ENCODE measurements at regions not wholly inside any gene's neighbourhood (a gene's known extent, or its start where the extent isn't known, plus 50 kb on each side); places are given as distances from the start of the nearest gene placed in this dataset.

DNA sequence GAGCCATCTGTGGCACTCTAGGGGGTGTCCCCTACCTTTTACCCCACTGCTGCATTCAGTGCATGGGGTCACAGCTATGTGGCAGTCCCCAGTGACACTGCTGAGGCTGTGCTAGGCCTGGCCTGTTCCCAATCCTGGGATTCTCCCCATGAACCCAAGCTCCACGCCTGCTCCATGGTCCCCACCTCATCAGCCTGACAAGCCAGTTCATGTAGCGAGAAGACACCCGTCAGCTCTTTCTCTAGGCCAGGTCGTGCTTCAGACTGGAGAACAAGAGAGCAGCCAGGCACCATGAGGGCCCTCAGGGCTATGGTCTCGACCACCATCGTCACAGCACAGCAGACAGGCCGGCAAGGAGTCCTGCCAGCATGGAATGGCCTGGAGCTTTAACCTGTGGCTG, 72.8 kb upstream of the PRR20G start:
- Histone ChIP-seq H3K27ac (no peak overlapping the region), H3K4me3 (no peak overlapping the region), H3K27me3 (replicated peaks; ENCODE audit: insufficient read depth) (no peaks in the 10 kb centered on the region), H3K9me3 (peaks cover 4% of the 10 kb centered on the region), H3K4me1 (ENCODE audit: control insufficient read depth in 1 of 2, low read depth in 2 of 2) (no peaks in the 10 kb centered on the region), H3K36me3 (no peaks in the 10 kb centered on the region)
- TF ChIP-seq, protein P1, sequence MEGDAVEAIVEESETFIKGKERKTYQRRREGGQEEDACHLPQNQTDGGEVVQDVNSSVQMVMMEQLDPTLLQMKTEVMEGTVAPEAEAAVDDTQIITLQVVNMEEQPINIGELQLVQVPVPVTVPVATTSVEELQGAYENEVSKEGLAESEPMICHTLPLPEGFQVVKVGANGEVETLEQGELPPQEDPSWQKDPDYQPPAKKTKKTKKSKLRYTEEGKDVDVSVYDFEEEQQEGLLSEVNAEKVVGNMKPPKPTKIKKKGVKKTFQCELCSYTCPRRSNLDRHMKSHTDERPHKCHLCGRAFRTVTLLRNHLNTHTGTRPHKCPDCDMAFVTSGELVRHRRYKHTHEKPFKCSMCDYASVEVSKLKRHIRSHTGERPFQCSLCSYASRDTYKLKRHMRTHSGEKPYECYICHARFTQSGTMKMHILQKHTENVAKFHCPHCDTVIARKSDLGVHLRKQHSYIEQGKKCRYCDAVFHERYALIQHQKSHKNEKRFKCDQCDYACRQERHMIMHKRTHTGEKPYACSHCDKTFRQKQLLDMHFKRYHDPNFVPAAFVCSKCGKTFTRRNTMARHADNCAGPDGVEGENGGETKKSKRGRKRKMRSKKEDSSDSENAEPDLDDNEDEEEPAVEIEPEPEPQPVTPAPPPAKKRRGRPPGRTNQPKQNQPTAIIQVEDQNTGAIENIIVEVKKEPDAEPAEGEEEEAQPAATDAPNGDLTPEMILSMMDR (IDR thresholded peaks at IDR 0.05): no peak
- no peak for DNase-seq (ENCODE audit: low spot score)
- ATAC-seq (ENCODE audit: insufficient number of reproducible peaks, low FRiP score, low read depth): no peak

DNA sequence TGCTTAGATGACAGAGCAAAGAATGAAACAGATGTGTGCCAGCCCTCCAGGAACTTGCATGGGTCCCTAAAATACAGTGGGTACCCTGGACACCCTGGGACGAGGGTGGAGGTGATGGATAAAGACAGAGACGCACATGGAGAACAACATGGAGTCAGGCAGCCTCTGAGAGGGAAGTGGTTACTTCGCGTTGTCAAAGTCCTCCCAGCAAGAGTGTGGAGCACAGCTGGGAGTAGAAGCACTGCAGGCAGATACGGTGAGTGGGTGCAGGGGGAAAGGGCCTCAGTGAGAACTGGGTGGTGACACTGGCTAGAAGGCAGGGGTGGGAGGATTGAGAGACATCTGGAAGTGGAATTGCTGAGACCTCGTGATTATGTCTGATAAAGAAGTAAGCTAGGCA, 70.8 kb upstream of the PRR20G start:
- DNase-seq (ENCODE audit: low spot score) (no peak), ATAC-seq (ENCODE audit: insufficient number of reproducible peaks, low FRiP score, low read depth) (no peak)
- Histone ChIP-seq H3K27me3 (replicated peaks; ENCODE audit: insufficient read depth) (no peaks in the 10 kb centered on the region), H3K36me3 (no peaks in the 10 kb centered on the region), H3K4me3 (no peak overlapping the region), H3K9me3 (peaks cover 4% of the 10 kb centered on the region), H3K4me1 (ENCODE audit: control insufficient read depth in 1 of 2, low read depth in 2 of 2) (no peaks in the 10 kb centered on the region), H3K27ac (no peak overlapping the region)
- TF ChIP-seq, protein P1 (IDR thresholded peaks at IDR 0.05): no peak

DNA sequence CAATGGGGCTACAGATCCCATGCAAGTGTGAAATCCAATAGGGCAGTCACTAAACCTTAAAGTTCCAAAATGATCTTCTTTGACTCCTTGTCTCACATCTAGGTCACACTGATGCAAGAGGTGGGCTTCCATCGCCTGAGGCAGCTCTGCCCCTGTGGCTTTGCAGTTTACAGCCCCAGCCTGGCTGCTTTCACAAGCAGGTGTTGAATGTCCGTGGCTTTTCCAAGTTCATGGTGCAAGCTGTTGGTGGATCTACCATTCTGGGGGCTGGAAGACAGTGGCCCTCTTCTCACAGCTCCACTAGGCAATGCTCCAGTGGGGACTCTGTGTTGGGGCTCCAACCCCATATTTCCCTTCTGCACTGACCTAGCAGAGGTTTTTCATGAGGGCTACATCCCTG, 68.5 kb upstream of the PRR20G start:
- H3K4me1 ChIP-seq (ENCODE audit: control insufficient read depth in 1 of 2, low read depth in 2 of 2): no peaks in the 10 kb centered on the region
- H3K27me3 ChIP-seq (replicated peaks; ENCODE audit: insufficient read depth): no peaks in the 10 kb centered on the region
- no peaks in the 10 kb centered on the region for H3K36me3 ChIP-seq
- ATAC-seq (ENCODE audit: insufficient number of reproducible peaks, low FRiP score, low read depth): no peak
- H3K27ac ChIP-seq: no peak overlapping the region
- TF ChIP-seq, protein P1 (IDR thresholded peaks at IDR 0.05): no peak
- H3K4me3 ChIP-seq: no peak overlapping the region
- peaks cover 4% of the 10 kb centered on the region for H3K9me3 ChIP-seq
- DNase-seq (ENCODE audit: low spot score): no peak

DNA sequence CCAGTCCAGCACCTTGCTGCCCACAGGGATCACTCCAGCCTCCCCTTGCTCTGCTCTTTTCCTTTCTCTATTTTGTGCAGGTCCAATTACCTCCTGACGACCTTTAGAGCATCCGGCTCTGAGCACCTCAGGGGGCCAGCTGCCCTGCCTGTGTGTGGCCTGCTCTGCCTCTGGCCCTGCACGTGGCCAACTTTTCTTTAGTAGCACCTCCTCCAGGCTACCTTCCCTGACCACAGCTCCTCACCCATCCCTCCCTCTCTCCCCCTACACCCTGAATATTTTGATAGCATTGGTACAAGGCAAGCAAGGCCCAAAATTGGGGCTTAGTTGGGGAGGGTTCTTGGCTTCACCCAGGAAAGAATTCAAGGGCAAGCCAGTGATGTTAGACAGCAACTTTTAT, 66.9 kb upstream of the PRR20G start:
- no peak for DNase-seq (ENCODE audit: low spot score)
- TF ChIP-seq, protein P1 (IDR thresholded peaks at IDR 0.05): no peak
- H3K27me3 ChIP-seq (replicated peaks; ENCODE audit: insufficient read depth): no peaks in the 10 kb centered on the region
- no peaks in the 10 kb centered on the region for H3K4me1 ChIP-seq (ENCODE audit: control insufficient read depth in 1 of 2, low read depth in 2 of 2)
- H3K4me3 ChIP-seq: no peak overlapping the region
- no peak for ATAC-seq (ENCODE audit: insufficient number of reproducible peaks, low FRiP score, low read depth)
- no peak overlapping the region for H3K27ac ChIP-seq
- H3K9me3 ChIP-seq: peaks cover 4% of the 10 kb centered on the region
- no peaks in the 10 kb centered on the region for H3K36me3 ChIP-seq

DNA sequence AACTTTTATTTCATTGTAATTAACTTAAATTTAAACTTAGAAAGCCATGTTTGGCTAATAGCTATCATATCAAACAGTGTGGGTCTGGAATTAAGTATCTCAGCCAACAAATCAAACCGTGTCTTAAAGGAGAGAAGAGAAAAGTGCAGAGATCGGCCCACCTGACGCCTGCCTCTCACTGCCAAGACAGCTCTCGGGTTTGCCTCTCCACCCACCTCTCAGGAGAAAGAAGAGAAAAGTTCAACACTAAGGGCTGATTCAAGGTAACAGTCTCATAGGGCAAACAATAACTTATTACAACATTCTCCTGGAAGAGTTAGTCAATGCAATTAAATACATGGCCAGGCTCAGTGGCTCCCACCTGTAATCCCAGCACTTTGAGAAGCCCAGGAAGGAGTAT, 64.8 kb upstream of the PRR20G start:
- H3K27ac ChIP-seq: no peak overlapping the region
- H3K27me3 ChIP-seq (replicated peaks; ENCODE audit: insufficient read depth): no peaks in the 10 kb centered on the region
- no peaks in the 10 kb centered on the region for H3K36me3 ChIP-seq
- TF ChIP-seq, protein P1 (IDR thresholded peaks at IDR 0.05): no peak
- H3K4me3 ChIP-seq: no peak overlapping the region
- H3K4me1 ChIP-seq (ENCODE audit: control insufficient read depth in 1 of 2, low read depth in 2 of 2): no peaks in the 10 kb centered on the region
- ATAC-seq (ENCODE audit: insufficient number of reproducible peaks, low FRiP score, low read depth): no peak
- peaks cover 4% of the 10 kb centered on the region for H3K9me3 ChIP-seq
- no peak for DNase-seq (ENCODE audit: low spot score)

Data from thoracic aorta (tissue), 2 donors.